ENCODE measurements at regions not wholly inside any gene's neighbourhood (a gene's known extent, or its start where the extent isn't known, plus 50 kb on each side); places are given as distances from the start of the nearest gene placed in this dataset.

DNA sequence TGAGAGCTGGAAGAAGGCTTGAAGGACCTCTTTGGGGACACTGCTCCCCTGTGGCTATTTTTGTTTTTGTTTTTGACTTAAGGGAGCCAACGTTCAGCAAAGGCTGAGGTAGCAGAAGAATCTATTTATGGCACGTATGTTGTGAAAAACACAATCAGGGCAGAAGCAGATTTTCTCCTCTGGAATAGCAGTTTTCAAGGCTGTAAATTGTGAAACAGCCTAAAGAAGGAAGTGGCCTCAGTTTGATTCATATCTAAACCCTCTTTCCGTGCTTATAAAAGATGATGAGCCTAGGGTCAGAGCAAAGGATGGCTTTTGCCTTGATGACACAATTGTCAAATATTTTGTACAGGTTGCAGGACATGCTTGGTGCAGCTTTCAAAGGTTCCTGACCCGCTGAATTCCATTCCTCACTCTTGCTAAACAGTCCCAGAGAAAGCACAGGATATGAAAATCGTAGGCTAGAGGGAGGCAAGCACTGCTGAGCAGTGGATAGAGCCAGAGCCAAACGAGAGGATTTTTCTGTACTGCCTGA is 106.2 kb upstream of the DLX2 start:
- TF ChIP-seq RARB (CRISPR knock-in tag; IDR thresholded peaks at IDR 0.05) (no peak), BACH2 (CRISPR knock-in tag; IDR thresholded peaks at IDR 0.05; ENCODE audit: borderline replicate concordance) (no peak), SNAI2 (CRISPR knock-in tag; IDR thresholded peaks at IDR 0.05) (no peak), ZFP3 (CRISPR knock-in tag; IDR thresholded peaks at IDR 0.05) (no peak), ZC3H10 (CRISPR knock-in tag; IDR thresholded peaks at IDR 0.05) (no peak), ZNF70 (CRISPR knock-in tag; IDR thresholded peaks at IDR 0.05) (no peak), ZFP30 (CRISPR knock-in tag; IDR thresholded peaks at IDR 0.05) (no peak), GLIS3 (CRISPR knock-in tag; IDR thresholded peaks at IDR 0.05) (no peak), ARNTL (CRISPR knock-in tag; IDR thresholded peaks at IDR 0.05; ENCODE audit: borderline replicate concordance, low read depth) (no peak), ZNF565 (CRISPR knock-in tag; conservative IDR thresholded peaks at IDR 0.05; ENCODE audit: low read depth) (no peak)
- TF ChIP-seq, protein P1, sequence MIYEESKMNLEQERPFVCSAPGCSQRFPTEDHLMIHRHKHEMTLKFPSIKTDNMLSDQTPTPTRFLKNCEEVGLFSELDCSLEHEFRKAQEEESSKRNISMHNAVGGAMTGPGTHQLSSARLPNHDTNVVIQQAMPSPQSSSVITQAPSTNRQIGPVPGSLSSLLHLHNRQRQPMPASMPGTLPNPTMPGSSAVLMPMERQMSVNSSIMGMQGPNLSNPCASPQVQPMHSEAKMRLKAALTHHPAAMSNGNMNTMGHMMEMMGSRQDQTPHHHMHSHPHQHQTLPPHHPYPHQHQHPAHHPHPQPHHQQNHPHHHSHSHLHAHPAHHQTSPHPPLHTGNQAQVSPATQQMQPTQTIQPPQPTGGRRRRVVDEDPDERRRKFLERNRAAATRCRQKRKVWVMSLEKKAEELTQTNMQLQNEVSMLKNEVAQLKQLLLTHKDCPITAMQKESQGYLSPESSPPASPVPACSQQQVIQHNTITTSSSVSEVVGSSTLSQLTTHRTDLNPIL (CRISPR knock-in tag; IDR thresholded peaks at IDR 0.05; ENCODE audit: low read depth), result no peak
- TF ChIP-seq, protein P2, sequence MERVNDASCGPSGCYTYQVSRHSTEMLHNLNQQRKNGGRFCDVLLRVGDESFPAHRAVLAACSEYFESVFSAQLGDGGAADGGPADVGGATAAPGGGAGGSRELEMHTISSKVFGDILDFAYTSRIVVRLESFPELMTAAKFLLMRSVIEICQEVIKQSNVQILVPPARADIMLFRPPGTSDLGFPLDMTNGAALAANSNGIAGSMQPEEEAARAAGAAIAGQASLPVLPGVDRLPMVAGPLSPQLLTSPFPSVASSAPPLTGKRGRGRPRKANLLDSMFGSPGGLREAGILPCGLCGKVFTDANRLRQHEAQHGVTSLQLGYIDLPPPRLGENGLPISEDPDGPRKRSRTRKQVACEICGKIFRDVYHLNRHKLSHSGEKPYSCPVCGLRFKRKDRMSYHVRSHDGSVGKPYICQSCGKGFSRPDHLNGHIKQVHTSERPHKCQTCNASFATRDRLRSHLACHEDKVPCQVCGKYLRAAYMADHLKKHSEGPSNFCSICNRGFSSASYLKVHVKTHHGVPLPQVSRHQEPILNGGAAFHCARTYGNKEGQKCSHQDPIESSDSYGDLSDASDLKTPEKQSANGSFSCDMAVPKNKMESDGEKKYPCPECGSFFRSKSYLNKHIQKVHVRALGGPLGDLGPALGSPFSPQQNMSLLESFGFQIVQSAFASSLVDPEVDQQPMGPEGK (CRISPR knock-in tag; IDR thresholded peaks at IDR 0.05; ENCODE audit: borderline replicate concordance), result no peak
- TF ChIP-seq, protein P3, sequence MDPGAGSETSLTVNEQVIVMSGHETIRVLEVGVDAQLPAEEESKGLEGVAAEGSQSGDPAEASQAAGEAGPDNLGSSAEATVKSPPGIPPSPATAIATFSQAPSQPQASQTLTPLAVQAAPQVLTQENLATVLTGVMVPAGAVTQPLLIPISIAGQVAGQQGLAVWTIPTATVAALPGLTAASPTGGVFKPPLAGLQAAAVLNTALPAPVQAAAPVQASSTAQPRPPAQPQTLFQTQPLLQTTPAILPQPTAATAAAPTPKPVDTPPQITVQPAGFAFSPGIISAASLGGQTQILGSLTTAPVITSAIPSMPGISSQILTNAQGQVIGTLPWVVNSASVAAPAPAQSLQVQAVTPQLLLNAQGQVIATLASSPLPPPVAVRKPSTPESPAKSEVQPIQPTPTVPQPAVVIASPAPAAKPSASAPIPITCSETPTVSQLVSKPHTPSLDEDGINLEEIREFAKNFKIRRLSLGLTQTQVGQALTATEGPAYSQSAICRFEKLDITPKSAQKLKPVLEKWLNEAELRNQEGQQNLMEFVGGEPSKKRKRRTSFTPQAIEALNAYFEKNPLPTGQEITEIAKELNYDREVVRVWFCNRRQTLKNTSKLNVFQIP (CRISPR knock-in tag; IDR thresholded peaks at IDR 0.05; ENCODE audit: borderline replicate concordance, low read depth), result no peak
- TF ChIP-seq, protein P4, sequence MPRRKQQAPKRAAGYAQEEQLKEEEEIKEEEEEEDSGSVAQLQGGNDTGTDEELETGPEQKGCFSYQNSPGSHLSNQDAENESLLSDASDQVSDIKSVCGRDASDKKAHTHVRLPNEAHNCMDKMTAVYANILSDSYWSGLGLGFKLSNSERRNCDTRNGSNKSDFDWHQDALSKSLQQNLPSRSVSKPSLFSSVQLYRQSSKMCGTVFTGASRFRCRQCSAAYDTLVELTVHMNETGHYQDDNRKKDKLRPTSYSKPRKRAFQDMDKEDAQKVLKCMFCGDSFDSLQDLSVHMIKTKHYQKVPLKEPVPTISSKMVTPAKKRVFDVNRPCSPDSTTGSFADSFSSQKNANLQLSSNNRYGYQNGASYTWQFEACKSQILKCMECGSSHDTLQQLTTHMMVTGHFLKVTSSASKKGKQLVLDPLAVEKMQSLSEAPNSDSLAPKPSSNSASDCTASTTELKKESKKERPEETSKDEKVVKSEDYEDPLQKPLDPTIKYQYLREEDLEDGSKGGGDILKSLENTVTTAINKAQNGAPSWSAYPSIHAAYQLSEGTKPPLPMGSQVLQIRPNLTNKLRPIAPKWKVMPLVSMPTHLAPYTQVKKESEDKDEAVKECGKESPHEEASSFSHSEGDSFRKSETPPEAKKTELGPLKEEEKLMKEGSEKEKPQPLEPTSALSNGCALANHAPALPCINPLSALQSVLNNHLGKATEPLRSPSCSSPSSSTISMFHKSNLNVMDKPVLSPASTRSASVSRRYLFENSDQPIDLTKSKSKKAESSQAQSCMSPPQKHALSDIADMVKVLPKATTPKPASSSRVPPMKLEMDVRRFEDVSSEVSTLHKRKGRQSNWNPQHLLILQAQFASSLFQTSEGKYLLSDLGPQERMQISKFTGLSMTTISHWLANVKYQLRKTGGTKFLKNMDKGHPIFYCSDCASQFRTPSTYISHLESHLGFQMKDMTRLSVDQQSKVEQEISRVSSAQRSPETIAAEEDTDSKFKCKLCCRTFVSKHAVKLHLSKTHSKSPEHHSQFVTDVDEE (CRISPR knock-in tag; IDR thresholded peaks at IDR 0.05), result no peak

Data from SK-N-SH treated with all-trans-retinoic acid at 6 μM for 48 hours (cell line).